ENCODE measurements at regions not wholly inside any gene's neighbourhood (a gene's known extent, or its start where the extent isn't known, plus 50 kb on each side); places are given as distances from the start of the nearest gene placed in this dataset.

DNA sequence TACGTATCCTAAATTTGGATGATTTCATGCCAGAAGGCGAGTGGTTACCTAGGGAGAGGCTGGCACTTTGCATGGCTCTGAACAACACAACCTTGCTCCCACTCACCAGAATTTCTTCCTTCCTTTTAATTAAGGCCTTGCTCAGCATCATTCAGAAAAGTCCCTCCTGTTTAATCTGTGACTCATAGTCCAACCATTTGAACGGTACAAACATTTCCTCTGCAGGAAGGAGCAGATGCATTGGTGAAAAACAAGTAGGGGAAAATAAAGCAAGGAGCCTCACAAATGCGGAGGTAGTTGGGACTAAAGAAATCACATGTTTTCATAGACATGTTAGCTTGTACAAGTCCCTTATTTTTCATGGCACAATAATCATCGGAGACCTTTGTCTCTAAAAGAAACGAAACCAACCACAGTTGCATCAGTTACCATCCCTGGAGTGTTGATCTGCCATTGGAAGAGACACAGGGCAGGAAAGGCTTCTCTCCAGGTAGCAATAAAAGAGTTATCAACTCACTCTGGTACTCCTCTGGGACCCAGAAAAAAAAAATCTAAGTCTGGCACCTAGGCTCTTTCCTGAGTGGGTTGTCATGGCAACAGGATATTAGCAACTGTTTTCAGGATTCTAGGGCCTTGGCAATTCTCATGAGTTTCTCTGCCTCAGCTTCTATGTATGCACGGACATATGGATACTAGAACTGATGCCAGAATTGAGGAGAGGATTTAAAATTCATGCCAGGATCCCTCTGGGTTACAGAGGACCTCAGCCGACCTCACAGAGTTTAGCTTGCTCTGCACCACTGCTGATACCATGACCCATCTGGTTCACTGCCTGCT lies 255.4 kb upstream of the ARPP21 start:
- DNase-seq, result no peak
- no peak for TF ChIP-seq CTCF (IDR thresholded peaks at IDR 0.05)
- H3K4me3 ChIP-seq, result no peak overlapping the region
- no peak for ATAC-seq
- intact Hi-C loops (cut with DNase I), result no loop called here
- H3K4me1 ChIP-seq, result peaks cover 0 to 10% (median 0%) of the 10 kb centered on the region in 9 donors
- no peaks in the 10 kb centered on the region for H3K27me3 ChIP-seq
- peak overlapping the region in 1 of 10 donors; percentile 3 for H3K27ac ChIP-seq
- WGBS, 2 donors, result 54 to 62% methylated on average over 8 of the region's 8 CpGs
- no peaks in the 10 kb centered on the region for H3K36me3 ChIP-seq
- H3K9me3 ChIP-seq, result no peaks in the 10 kb centered on the region

GRCh38 chr3:35385271-35385670 lies 254.1 kb upstream of the ARPP21 start:
- Histone ChIP-seq H3K4me1 (peaks cover 0 to 10% (median 0%) of the 10 kb centered on the region in 9 donors), H3K9me3 (no peaks in the 10 kb centered on the region), H3K27ac (no peak overlapping the region), H3K4me3 (no peak overlapping the region), H3K27me3 (no peaks in the 10 kb centered on the region), H3K36me3 (no peaks in the 10 kb centered on the region)
- TF ChIP-seq CTCF (IDR thresholded peaks at IDR 0.05), result no peak
- intact Hi-C loops (cut with DNase I), result no loop called here
- no peak for ATAC-seq
- no peak for DNase-seq

DNA sequence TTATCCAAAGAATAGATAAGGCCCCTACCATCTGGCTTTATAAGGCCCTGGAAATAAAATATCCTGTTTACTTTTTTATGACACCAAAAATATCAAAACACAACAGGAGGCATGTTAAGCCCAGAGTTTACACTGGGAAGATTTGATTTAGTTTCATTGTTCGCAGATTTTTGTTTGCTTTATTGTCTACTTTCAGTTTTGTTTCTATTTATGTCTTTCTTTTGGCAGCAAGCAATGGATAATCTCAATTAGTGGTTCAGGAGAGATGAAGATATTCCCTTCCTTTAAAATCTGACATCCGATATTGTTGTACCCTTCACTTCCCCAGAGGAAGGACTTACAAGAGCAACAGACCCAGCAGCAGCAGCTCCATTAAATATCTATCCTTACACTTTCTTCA lies 249.4 kb upstream of the ARPP21 start:
- H3K4me1 ChIP-seq, result no peaks in the 10 kb centered on the region
- no peaks in the 10 kb centered on the region for H3K36me3 ChIP-seq
- peaks cover 0 to 26% (median 0%) of the 10 kb centered on the region in 11 donors for H3K9me3 ChIP-seq
- intact Hi-C loops (cut with DNase I), result no loop called here
- TF ChIP-seq CTCF (IDR thresholded peaks at IDR 0.05), result no peak
- H3K27me3 ChIP-seq, result no peaks in the 10 kb centered on the region
- no peak for DNase-seq
- no peak overlapping the region for H3K4me3 ChIP-seq
- no peak for ATAC-seq
- WGBS, 2 donors, result 19 to 25% methylated on average over 2 of the region's 2 CpGs
- H3K27ac ChIP-seq, result no peak overlapping the region

- WGBS, 2 donors, result 69 to 79% methylated on average over 4 of the region's 4 CpGs
- ATAC-seq, result no peak
- no peak for DNase-seq
- Histone ChIP-seq H3K4me1 (no peaks in the 10 kb centered on the region), H3K27me3 (no peaks in the 10 kb centered on the region), H3K4me3 (no peak overlapping the region), H3K27ac (no peak overlapping the region), H3K9me3 (peaks cover 0 to 26% (median 0%) of the 10 kb centered on the region in 11 donors), H3K36me3 (no peaks in the 10 kb centered on the region)
- no peak for TF ChIP-seq CTCF (IDR thresholded peaks at IDR 0.05)
- intact Hi-C loops (cut with DNase I), result no loop called here
These were observed 247.1 kb upstream of the ARPP21 start for GRCh38 chr3:35392187-35392586.

Measured in heart right ventricle (tissue), 16 donors.